NCI-H2171 (cell line): ENCODE measurements at regions not wholly inside any gene's neighbourhood (a gene's known extent, or its start where the extent isn't known, plus 50 kb on each side); places are given as distances from the start of the nearest gene placed in this dataset.

ENCODE experiments used
- DNase-seq: peaks from one replicate; lab custom pipeline; 2025; lab: John Stamatoyannopoulos, UW

GRCh38 chr11:112785719-112786118 is 175.5 kb upstream of the NCAM1 start:
- no peak for DNase-seq

- DNase-seq, result no peak
Observed at GRCh38 chr11:112786196-112786595, 175.0 kb upstream of the NCAM1 start.

- no peak for DNase-seq
Observed at GRCh38 chr11:112786886-112787530, 174.2 kb upstream of the NCAM1 start.

GRCh38 chr11:112789481-112789880 is 171.7 kb upstream of the NCAM1 start:
- DNase-seq, result no peak

- DNase-seq, result no peak
Observed at GRCh38 chr11:112790286-112790685, 170.9 kb upstream of the NCAM1 start.

- DNase-seq, result no peak
Observed at GRCh38 chr11:112792070-112792469, 169.2 kb upstream of the NCAM1 start.

- no peak for DNase-seq
Observed at GRCh38 chr11:112793416-112793815, 167.8 kb upstream of the NCAM1 start.

- no peak for DNase-seq
Observed at GRCh38 chr11:112794331-112794846, 166.8 kb upstream of the NCAM1 start.

- DNase-seq, result no peak
Observed at GRCh38 chr11:112795142-112795815, 165.9 kb upstream of the NCAM1 start.

- DNase-seq, result no peak
Observed at GRCh38 chr11:112795911-112796649, 165.1 kb upstream of the NCAM1 start.

GRCh38 chr11:112797092-112797491 is 164.1 kb upstream of the NCAM1 start:
- no peak for DNase-seq

- no peak for DNase-seq
Observed at GRCh38 chr11:112797648-112798293, 163.4 kb upstream of the NCAM1 start.

- no peak for DNase-seq
Observed at GRCh38 chr11:112801025-112801816, 160.0 kb upstream of the NCAM1 start.

GRCh38 chr11:112801817-112802088 is 159.5 kb upstream of the NCAM1 start:
- DNase-seq, result no peak

- DNase-seq, result no peak
Observed at GRCh38 chr11:112805658-112806057, 155.6 kb upstream of the NCAM1 start.

- DNase-seq, result no peak
Observed at GRCh38 chr11:112806256-112806655, 155.0 kb upstream of the NCAM1 start.

GRCh38 chr11:112806876-112807275 is 154.3 kb upstream of the NCAM1 start:
- peak; percentile 63 for DNase-seq

GRCh38 chr11:112809429-112809828 is 151.8 kb upstream of the NCAM1 start:
- no peak for DNase-seq

GRCh38 chr11:112810951-112811350 is 150.3 kb upstream of the NCAM1 start:
- no peak for DNase-seq

GRCh38 chr11:112811783-112812182 is 149.4 kb upstream of the NCAM1 start:
- no peak for DNase-seq

- DNase-seq, result no peak
Observed at GRCh38 chr11:112812729-112813128, 148.5 kb upstream of the NCAM1 start.

- DNase-seq, result no peak
Observed at GRCh38 chr11:112814168-112814567, 147.1 kb upstream of the NCAM1 start.
